ENCODE measurements at regions not wholly inside any gene's neighbourhood (a gene's known extent, or its start where the extent isn't known, plus 50 kb on each side); places are given as distances from the start of the nearest gene placed in this dataset.

DNA sequence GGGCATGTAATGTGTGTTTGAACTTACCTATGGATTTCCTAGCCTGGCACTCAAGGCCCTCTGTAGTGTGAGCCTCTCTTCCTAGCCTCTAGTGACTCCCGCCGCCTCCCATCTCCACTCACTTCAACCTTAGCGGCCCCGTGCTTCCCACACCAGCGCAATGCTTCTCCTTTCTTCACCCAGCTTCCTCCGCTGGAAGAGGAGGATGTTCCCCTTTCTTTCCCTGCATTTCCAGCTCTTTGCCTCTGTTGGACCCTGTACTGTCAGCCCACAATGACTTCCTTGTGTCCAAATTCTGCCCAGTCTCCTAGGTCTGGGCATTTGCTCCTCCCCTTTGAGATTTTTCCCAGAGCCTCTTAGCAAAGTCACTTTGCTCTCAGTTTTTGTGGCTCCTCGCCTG, 138.1 kb upstream of the IRF2BP2 start (continued):
- TF ChIP-seq TEAD3 (CRISPR knock-in tag; optimal IDR thresholded peaks at IDR 0.05; ENCODE audit: borderline replicate concordance) (peak; percentile 10), DMAP1 (CRISPR knock-in tag; IDR thresholded peaks at IDR 0.05) (no peak), TFDP2 (CRISPR knock-in tag; IDR thresholded peaks at IDR 0.05) (no peak), ESRRA (CRISPR knock-in tag; IDR thresholded peaks at IDR 0.05; ENCODE audit: low read depth) (no peak), GTF2F1 (IDR thresholded peaks at IDR 0.05; ENCODE audit: low read length) (no peak), ZNF784 (CRISPR knock-in tag; IDR thresholded peaks at IDR 0.05; ENCODE audit: borderline replicate concordance) (no peak), ZNF598 (CRISPR knock-in tag; IDR thresholded peaks at IDR 0.05; ENCODE audit: borderline replicate concordance) (no peak), PATZ1 (CRISPR knock-in tag; IDR thresholded peaks at IDR 0.05) (peak; percentile 29; the same call in 1 of the 2 replicates), PHB2 (IDR thresholded peaks at IDR 0.05; ENCODE audit: partially characterized antibody) (no peak), NFYC (CRISPR knock-in tag; IDR thresholded peaks at IDR 0.05) (no peak), ZNF451 (CRISPR knock-in tag; IDR thresholded peaks at IDR 0.05) (no peak), NKX3-1 (CRISPR knock-in tag; IDR thresholded peaks at IDR 0.05) (no peak), TBX2 (CRISPR knock-in tag; IDR thresholded peaks at IDR 0.05; ENCODE audit: borderline replicate concordance) (0 out of 2 replicates have a peak, but pooled peaks have one; percentile 26), REXO4 (CRISPR knock-in tag; IDR thresholded peaks at IDR 0.05; ENCODE audit: borderline replicate concordance) (no peak), ASH2L (IDR thresholded peaks at IDR 0.05; ENCODE audit: insufficient read length, low read depth, low read length) (no peak), THRA (CRISPR knock-in tag; IDR thresholded peaks at IDR 0.05; ENCODE audit: borderline replicate concordance) (no peak), HNRNPL (IDR thresholded peaks at IDR 0.05; ENCODE audit: low read depth, low read length) (no peak), SMAD3 (CRISPR knock-in tag; IDR thresholded peaks at IDR 0.05) (no peak)
- TF ChIP-seq, protein P1, sequence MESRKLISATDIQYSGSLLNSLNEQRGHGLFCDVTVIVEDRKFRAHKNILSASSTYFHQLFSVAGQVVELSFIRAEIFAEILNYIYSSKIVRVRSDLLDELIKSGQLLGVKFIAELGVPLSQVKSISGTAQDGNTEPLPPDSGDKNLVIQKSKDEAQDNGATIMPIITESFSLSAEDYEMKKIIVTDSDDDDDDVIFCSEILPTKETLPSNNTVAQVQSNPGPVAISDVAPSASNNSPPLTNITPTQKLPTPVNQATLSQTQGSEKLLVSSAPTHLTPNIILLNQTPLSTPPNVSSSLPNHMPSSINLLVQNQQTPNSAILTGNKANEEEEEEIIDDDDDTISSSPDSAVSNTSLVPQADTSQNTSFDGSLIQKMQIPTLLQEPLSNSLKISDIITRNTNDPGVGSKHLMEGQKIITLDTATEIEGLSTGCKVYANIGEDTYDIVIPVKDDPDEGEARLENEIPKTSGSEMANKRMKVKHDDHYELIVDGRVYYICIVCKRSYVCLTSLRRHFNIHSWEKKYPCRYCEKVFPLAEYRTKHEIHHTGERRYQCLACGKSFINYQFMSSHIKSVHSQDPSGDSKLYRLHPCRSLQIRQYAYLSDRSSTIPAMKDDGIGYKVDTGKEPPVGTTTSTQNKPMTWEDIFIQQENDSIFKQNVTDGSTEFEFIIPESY (CRISPR knock-in tag; IDR thresholded peaks at IDR 0.05), result peak; percentile 98
- TF ChIP-seq, protein P2, sequence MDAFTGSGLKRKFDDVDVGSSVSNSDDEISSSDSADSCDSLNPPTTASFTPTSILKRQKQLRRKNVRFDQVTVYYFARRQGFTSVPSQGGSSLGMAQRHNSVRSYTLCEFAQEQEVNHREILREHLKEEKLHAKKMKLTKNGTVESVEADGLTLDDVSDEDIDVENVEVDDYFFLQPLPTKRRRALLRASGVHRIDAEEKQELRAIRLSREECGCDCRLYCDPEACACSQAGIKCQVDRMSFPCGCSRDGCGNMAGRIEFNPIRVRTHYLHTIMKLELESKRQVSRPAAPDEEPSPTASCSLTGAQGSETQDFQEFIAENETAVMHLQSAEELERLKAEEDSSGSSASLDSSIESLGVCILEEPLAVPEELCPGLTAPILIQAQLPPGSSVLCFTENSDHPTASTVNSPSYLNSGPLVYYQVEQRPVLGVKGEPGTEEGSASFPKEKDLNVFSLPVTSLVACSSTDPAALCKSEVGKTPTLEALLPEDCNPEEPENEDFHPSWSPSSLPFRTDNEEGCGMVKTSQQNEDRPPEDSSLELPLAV (CRISPR knock-in tag; conservative IDR thresholded peaks at IDR 0.05; ENCODE audit: low read depth), result no peak
- TF ChIP-seq, protein P3, sequence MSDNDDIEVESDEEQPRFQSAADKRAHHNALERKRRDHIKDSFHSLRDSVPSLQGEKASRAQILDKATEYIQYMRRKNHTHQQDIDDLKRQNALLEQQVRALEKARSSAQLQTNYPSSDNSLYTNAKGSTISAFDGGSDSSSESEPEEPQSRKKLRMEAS (IDR thresholded peaks at IDR 0.05), result 0 out of 2 replicates have a peak, but pooled peaks have one; percentile 31
